ENCODE measurements at regions not wholly inside any gene's neighbourhood (a gene's known extent, or its start where the extent isn't known, plus 50 kb on each side); places are given as distances from the start of the nearest gene placed in this dataset.
"Not testable (repeated sequence)": the region's sequence is repeated elsewhere in the genome, so short reads cannot be mapped to it uniquely, and the experiment has no call there.

- Histone ChIP-seq H3K4me3 (ENCODE audit: low read depth in 1 of 2, low read length in 2 of 2) (no peak overlapping the region), H3K9me3 (ENCODE audit: control insufficient read depth in 1 of 2, low read length in 2 of 2) (no peaks in the 10 kb centered on the region), H3K36me3 (ENCODE audit: control insufficient read depth in 1 of 2, insufficient read depth in 2 of 2, low read length in 2 of 2) (no peaks in the 10 kb centered on the region), H3K27ac (ENCODE audit: low read depth, low read length) (no peak overlapping the region), H3K4me1 (ENCODE audit: control insufficient read depth in 1 of 2, insufficient read depth in 2 of 2, low read length in 2 of 2) (no peaks in the 10 kb centered on the region), H3K27me3 (ENCODE audit: control insufficient read depth in 1 of 2, insufficient read depth in 2 of 2, low read length in 2 of 2) (no peaks in the 10 kb centered on the region), H3K9ac (ENCODE audit: low read depth in 1 of 2, low read length in 2 of 2) (no peak overlapping the region)
These were observed 1929.3 kb upstream of the LRRTM1 start for GRCh38 chr2:82233806-82234205.

GRCh38 chr2:82230406-82230805, 1925.9 kb upstream of the LRRTM1 start:
- Histone ChIP-seq H3K9me3 (ENCODE audit: control insufficient read depth in 1 of 2, low read length in 2 of 2) (no peaks in the 10 kb centered on the region), H3K27me3 (ENCODE audit: control insufficient read depth in 1 of 2, insufficient read depth in 2 of 2, low read length in 2 of 2) (no peaks in the 10 kb centered on the region), H3K36me3 (ENCODE audit: control insufficient read depth in 1 of 2, insufficient read depth in 2 of 2, low read length in 2 of 2) (no peaks in the 10 kb centered on the region), H3K4me1 (ENCODE audit: control insufficient read depth in 1 of 2, insufficient read depth in 2 of 2, low read length in 2 of 2) (no peaks in the 10 kb centered on the region), H3K9ac (ENCODE audit: low read depth in 1 of 2, low read length in 2 of 2) (no peak overlapping the region), H3K27ac (ENCODE audit: low read depth, low read length) (no peak overlapping the region), H3K4me3 (ENCODE audit: low read depth in 1 of 2, low read length in 2 of 2) (no peak overlapping the region)

GRCh38 chr2:82226441-82226840, 1921.9 kb upstream of the LRRTM1 start:
- Histone ChIP-seq H3K36me3 (ENCODE audit: control insufficient read depth in 1 of 2, insufficient read depth in 2 of 2, low read length in 2 of 2) (no peaks in the 10 kb centered on the region), H3K27me3 (ENCODE audit: control insufficient read depth in 1 of 2, insufficient read depth in 2 of 2, low read length in 2 of 2) (no peaks in the 10 kb centered on the region), H3K4me3 (ENCODE audit: low read depth in 1 of 2, low read length in 2 of 2) (no peak overlapping the region), H3K4me1 (ENCODE audit: control insufficient read depth in 1 of 2, insufficient read depth in 2 of 2, low read length in 2 of 2) (no peaks in the 10 kb centered on the region), H3K9me3 (ENCODE audit: control insufficient read depth in 1 of 2, low read length in 2 of 2) (peaks cover 2 to 6% of the 10 kb centered on the region in 2 donors), H3K9ac (ENCODE audit: low read depth in 1 of 2, low read length in 2 of 2) (no peak overlapping the region), H3K27ac (ENCODE audit: low read depth, low read length) (no peak overlapping the region)

DNA sequence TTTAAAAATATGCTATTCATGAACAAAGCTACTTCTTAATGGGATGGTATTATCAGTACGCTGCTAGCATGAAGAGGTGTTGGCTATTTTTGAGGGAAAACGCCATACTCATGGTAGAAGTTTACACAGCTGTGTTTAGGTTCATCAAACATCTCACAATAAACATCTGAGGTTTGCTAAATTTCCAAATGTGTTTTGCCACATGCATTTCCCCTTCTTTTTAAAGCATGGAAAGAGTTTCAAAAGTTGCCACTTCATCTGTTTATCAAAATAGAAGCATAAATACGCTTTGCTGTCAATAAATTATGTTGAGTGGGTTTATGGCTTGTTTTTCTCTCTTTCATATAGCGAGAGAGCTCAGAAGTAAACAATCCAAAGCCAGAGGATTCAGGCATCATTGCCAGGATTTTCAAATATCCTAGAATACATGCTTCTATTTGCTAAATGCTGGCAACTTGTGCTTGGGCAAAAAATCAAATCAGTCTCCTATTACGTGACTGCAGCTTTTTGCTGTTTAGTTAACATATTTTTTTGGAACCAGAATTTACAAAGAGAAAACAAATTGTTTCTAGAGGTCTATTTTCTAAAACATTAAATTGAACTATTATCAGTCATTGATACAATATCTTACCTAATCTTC, 1919.9 kb upstream of the LRRTM1 start:
- no peaks in the 10 kb centered on the region for H3K27me3 ChIP-seq (ENCODE audit: control insufficient read depth in 1 of 2, insufficient read depth in 2 of 2, low read length in 2 of 2)
- no peak overlapping the region for H3K4me3 ChIP-seq (ENCODE audit: low read depth in 1 of 2, low read length in 2 of 2)
- no peak overlapping the region for H3K27ac ChIP-seq (ENCODE audit: low read depth, low read length)
- peaks cover 2 to 6% of the 10 kb centered on the region in 2 donors for H3K9me3 ChIP-seq (ENCODE audit: control insufficient read depth in 1 of 2, low read length in 2 of 2)
- no peak overlapping the region for H3K9ac ChIP-seq (ENCODE audit: low read depth in 1 of 2, low read length in 2 of 2)
- no peaks in the 10 kb centered on the region for H3K36me3 ChIP-seq (ENCODE audit: control insufficient read depth in 1 of 2, insufficient read depth in 2 of 2, low read length in 2 of 2)
- H3K4me1 ChIP-seq (ENCODE audit: control insufficient read depth in 1 of 2, insufficient read depth in 2 of 2, low read length in 2 of 2) = no peaks in the 10 kb centered on the region

DNA sequence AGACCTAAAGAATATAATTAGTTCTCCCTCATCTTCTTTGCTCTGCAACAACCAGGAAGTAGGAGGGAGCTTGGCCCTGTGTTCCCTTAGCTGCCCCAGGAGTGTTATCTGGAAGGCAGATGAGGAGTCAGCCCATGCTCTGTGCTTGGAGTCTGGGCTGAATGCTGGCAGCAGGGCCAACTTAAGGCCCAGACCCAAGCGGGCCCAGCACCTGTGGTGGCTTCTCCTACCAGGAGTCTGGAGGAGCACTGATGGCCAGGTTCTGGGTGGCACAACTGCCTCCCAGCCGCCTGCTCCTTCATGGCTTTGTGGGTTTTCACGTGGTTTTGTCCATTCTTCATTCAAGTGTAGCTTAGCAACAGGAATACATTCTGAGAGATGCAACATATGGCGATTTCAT, 1910.7 kb upstream of the LRRTM1 start:
- H3K9ac ChIP-seq (ENCODE audit: low read depth in 1 of 2, low read length in 2 of 2) = no peak overlapping the region
- H3K9me3 ChIP-seq (ENCODE audit: control insufficient read depth in 1 of 2, low read length in 2 of 2) = peaks cover 0 to 3% of the 10 kb centered on the region in 2 donors
- no peak overlapping the region for H3K4me3 ChIP-seq (ENCODE audit: low read depth in 1 of 2, low read length in 2 of 2)
- H3K36me3 ChIP-seq (ENCODE audit: control insufficient read depth in 1 of 2, insufficient read depth in 2 of 2, low read length in 2 of 2) = no peaks in the 10 kb centered on the region
- no peaks in the 10 kb centered on the region for H3K27me3 ChIP-seq (ENCODE audit: control insufficient read depth in 1 of 2, insufficient read depth in 2 of 2, low read length in 2 of 2)
- H3K27ac ChIP-seq (ENCODE audit: low read depth, low read length) = no peak overlapping the region
- H3K4me1 ChIP-seq (ENCODE audit: control insufficient read depth in 1 of 2, insufficient read depth in 2 of 2, low read length in 2 of 2) = no peaks in the 10 kb centered on the region

GRCh38 chr2:82199493-82199852, 1894.9 kb upstream of the LRRTM1 start:
- Histone ChIP-seq H3K9ac (ENCODE audit: low read depth in 1 of 2, low read length in 2 of 2) (no peak overlapping the region), H3K4me1 (ENCODE audit: control insufficient read depth in 1 of 2, insufficient read depth in 2 of 2, low read length in 2 of 2) (no peaks in the 10 kb centered on the region), H3K9me3 (ENCODE audit: control insufficient read depth in 1 of 2, low read length in 2 of 2) (no peaks in the 10 kb centered on the region), H3K4me3 (ENCODE audit: low read depth in 1 of 2, low read length in 2 of 2) (no peak overlapping the region), H3K27me3 (ENCODE audit: control insufficient read depth in 1 of 2, insufficient read depth in 2 of 2, low read length in 2 of 2) (no peaks in the 10 kb centered on the region), H3K36me3 (ENCODE audit: control insufficient read depth in 1 of 2, insufficient read depth in 2 of 2, low read length in 2 of 2) (no peaks in the 10 kb centered on the region), H3K27ac (ENCODE audit: low read depth, low read length) (no peak overlapping the region)

- no peak overlapping the region for H3K9ac ChIP-seq (ENCODE audit: low read depth in 1 of 2, low read length in 2 of 2)
- H3K4me1 ChIP-seq (ENCODE audit: control insufficient read depth in 1 of 2, insufficient read depth in 2 of 2, low read length in 2 of 2) = no peaks in the 10 kb centered on the region
- H3K36me3 ChIP-seq (ENCODE audit: control insufficient read depth in 1 of 2, insufficient read depth in 2 of 2, low read length in 2 of 2) = no peaks in the 10 kb centered on the region
- no peak overlapping the region for H3K27ac ChIP-seq (ENCODE audit: low read depth, low read length)
- no peaks in the 10 kb centered on the region for H3K9me3 ChIP-seq (ENCODE audit: control insufficient read depth in 1 of 2, low read length in 2 of 2)
- no peak overlapping the region for H3K4me3 ChIP-seq (ENCODE audit: low read depth in 1 of 2, low read length in 2 of 2)
- H3K27me3 ChIP-seq (ENCODE audit: control insufficient read depth in 1 of 2, insufficient read depth in 2 of 2, low read length in 2 of 2) = no peaks in the 10 kb centered on the region
These were observed 1894.4 kb upstream of the LRRTM1 start for GRCh38 chr2:82198809-82199492.

DNA sequence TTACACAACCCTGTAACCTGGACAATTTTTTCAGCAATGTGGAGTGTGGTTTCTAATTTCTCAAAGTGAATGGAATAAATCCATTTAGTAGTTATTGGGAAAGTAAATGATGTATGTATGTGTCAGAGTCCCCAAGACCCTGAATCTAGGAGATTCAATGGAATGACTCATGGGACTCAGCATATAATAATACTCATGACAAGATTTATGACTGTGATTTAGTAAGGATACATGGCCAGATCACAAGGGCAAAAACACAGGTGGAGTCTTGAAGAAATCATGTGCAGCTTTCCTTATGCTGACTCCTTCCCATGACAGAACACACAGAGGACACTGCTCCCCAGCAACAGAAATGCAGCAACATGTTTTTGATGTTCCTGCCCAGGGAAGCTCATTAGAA, 1877.7 kb upstream of the LRRTM1 start:
- Histone ChIP-seq H3K9me3 (ENCODE audit: control insufficient read depth in 1 of 2, low read length in 2 of 2) (no peaks in the 10 kb centered on the region), H3K9ac (ENCODE audit: low read depth in 1 of 2, low read length in 2 of 2) (no peak overlapping the region), H3K4me3 (ENCODE audit: low read depth in 1 of 2, low read length in 2 of 2) (no peak overlapping the region), H3K36me3 (ENCODE audit: control insufficient read depth in 1 of 2, insufficient read depth in 2 of 2, low read length in 2 of 2) (no peaks in the 10 kb centered on the region), H3K27me3 (ENCODE audit: control insufficient read depth in 1 of 2, insufficient read depth in 2 of 2, low read length in 2 of 2) (no peaks in the 10 kb centered on the region), H3K4me1 (ENCODE audit: control insufficient read depth in 1 of 2, insufficient read depth in 2 of 2, low read length in 2 of 2) (no peaks in the 10 kb centered on the region), H3K27ac (ENCODE audit: low read depth, low read length) (no peak overlapping the region)

DNA sequence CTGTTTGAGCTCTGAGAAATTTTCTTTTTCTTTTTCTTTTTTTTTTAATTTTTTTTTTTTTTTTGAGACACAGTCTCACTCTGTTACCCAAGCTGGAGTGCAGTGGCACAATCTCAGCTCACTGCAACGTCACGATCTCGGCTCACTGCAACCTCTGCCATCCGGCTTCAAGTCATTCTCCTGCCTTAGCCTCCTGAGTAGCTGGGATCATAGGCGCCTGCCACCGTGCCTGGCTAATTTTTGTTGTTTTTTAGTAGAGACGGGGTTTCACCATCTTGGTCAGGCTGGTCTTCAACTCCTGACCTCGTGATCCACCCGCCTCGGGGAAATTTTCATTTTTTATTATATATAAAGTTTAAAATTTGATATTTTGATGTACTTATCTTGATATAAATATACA, 1870.7 kb upstream of the LRRTM1 start:
- not testable (repeated sequence) for H3K9ac ChIP-seq (ENCODE audit: low read depth in 1 of 2, low read length in 2 of 2); H3K27ac ChIP-seq (ENCODE audit: low read depth, low read length); H3K4me3 ChIP-seq (ENCODE audit: low read depth in 1 of 2, low read length in 2 of 2); H3K4me1 ChIP-seq (ENCODE audit: control insufficient read depth in 1 of 2, insufficient read depth in 2 of 2, low read length in 2 of 2); H3K36me3 ChIP-seq (ENCODE audit: control insufficient read depth in 1 of 2, insufficient read depth in 2 of 2, low read length in 2 of 2); H3K9me3 ChIP-seq (ENCODE audit: control insufficient read depth in 1 of 2, low read length in 2 of 2); H3K27me3 ChIP-seq (ENCODE audit: control insufficient read depth in 1 of 2, insufficient read depth in 2 of 2, low read length in 2 of 2)

DNA sequence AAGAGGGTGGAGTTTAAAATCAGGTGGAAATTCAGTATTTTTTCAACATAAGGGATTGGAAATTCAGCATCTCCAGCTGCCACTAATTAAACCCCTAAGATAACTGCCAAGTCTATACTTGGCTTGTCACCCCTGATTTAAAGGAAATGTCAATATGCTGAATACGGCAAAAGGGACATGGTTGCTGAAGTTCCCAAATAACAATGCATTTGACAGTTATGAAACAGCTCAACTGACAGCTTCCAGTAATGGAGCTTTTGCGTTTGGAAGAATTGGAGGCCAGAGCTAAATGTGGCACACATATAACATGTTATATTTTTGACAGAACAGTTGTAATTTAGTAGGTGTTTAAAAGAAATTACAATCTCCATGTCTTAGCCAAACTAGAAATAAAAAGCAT, 1867.9 kb upstream of the LRRTM1 start:
- H3K9ac ChIP-seq (ENCODE audit: low read depth in 1 of 2, low read length in 2 of 2) = no peak overlapping the region
- no peaks in the 10 kb centered on the region for H3K9me3 ChIP-seq (ENCODE audit: control insufficient read depth in 1 of 2, low read length in 2 of 2)
- no peak overlapping the region for H3K27ac ChIP-seq (ENCODE audit: low read depth, low read length)
- H3K4me1 ChIP-seq (ENCODE audit: control insufficient read depth in 1 of 2, insufficient read depth in 2 of 2, low read length in 2 of 2) = no peaks in the 10 kb centered on the region
- H3K36me3 ChIP-seq (ENCODE audit: control insufficient read depth in 1 of 2, insufficient read depth in 2 of 2, low read length in 2 of 2) = no peaks in the 10 kb centered on the region
- no peaks in the 10 kb centered on the region for H3K27me3 ChIP-seq (ENCODE audit: control insufficient read depth in 1 of 2, insufficient read depth in 2 of 2, low read length in 2 of 2)
- no peak overlapping the region for H3K4me3 ChIP-seq (ENCODE audit: low read depth in 1 of 2, low read length in 2 of 2)

All from duodenal mucosa (tissue), 2 donors.